CD8-positive, alpha-beta memory T cell (primary cell): ENCODE measurements at regions not wholly inside any gene's neighbourhood (a gene's known extent, or its start where the extent isn't known, plus 50 kb on each side); places are given as distances from the start of the nearest gene placed in this dataset.
"Not testable (repeated sequence)": the region's sequence is repeated elsewhere in the genome, so short reads cannot be mapped to it uniquely, and the experiment has no call there.

Experiments
- CTCF ChIA-PET: fragments of 350-600 bp; sonication (Branson Sonifier 250); formaldehyde crosslinking; loops from one replicate; lab custom pipeline; 2021; ENCODE audit warnings: antibody characterized with exemption; lab: Charles Lee
- POLR2A ChIA-PET: fragments of 350-600 bp; sonication (Branson Sonifier 250); formaldehyde crosslinking; loops from one replicate; lab custom pipeline; 2021; ENCODE audit warnings: antibody characterized with exemption; lab: Charles Lee
- DNase-seq, 5 donors: peaks; one replicate each; pipeline versions ENCODE4 v3.0.0 to v3.0.0-alpha.2; 2020 to 2022; ENCODE audit warnings: mixed read lengths in 1 of 5
- H3K27ac ChIP-seq: one replicate; pipeline ENCODE4 v1.7.0; 2013; ENCODE audit warnings: low read depth, mild to moderate bottlenecking, low read length, moderate library complexity
- H3K27me3 ChIP-seq: 2 replicates; pipeline ENCODE4 v1.7.0; 2013; ENCODE audit warnings: low read length, mild to moderate bottlenecking; ENCODE audit not compliant: insufficient read depth, poor library complexity, severe bottlenecking
- H3K36me3 ChIP-seq: 2 replicates; pipeline ENCODE4 v1.7.0; 2013; ENCODE audit warnings: mild to moderate bottlenecking, low read length, moderate library complexity; ENCODE audit not compliant: insufficient read depth
- H3K4me1 ChIP-seq: 2 replicates; pipeline ENCODE4 v1.7.0; 2013; ENCODE audit warnings: mild to moderate bottlenecking, low read length, moderate library complexity; ENCODE audit not compliant: insufficient read depth
- H3K4me3 ChIP-seq: 2 replicates; pipeline ENCODE4 v1.7.0; 2013; ENCODE audit warnings: mild to moderate bottlenecking, low read length
- H3K9me3 ChIP-seq: 2 replicates; pipeline ENCODE4 v1.7.0; 2013; ENCODE audit warnings: mild to moderate bottlenecking, low read length
- H3K27ac Mint-ChIP-seq, 8 donors: one replicate each; pipeline ENCODE4 v1.8.0; 2020 to 2021; ENCODE audit warnings: mixed read lengths in 8 of 8, mild to moderate bottlenecking in 6 of 8, inconsistent platforms in 3 of 8, moderate library complexity in 3 of 8
- H3K27me3 Mint-ChIP-seq, 2 donors: one replicate each; pipeline ENCODE4 v1.8.0; 2020 to 2021; ENCODE audit warnings: mixed read lengths in 2 of 2, mild to moderate bottlenecking in 1 of 2, moderate library complexity in 1 of 2
- H3K36me3 Mint-ChIP-seq, 3 donors: one replicate each; pipeline ENCODE4 v1.8.0; 2020 to 2021; ENCODE audit warnings: mixed read lengths in 3 of 3, inconsistent platforms in 1 of 3, mild to moderate bottlenecking in 1 of 3
- H3K4me1 Mint-ChIP-seq, 3 donors: one replicate each; pipeline ENCODE4 v1.8.0; 2020 to 2021; ENCODE audit warnings: mixed read lengths in 3 of 3, inconsistent platforms in 1 of 3, mild to moderate bottlenecking in 1 of 3
- H3K4me3 Mint-ChIP-seq, 7 donors: one replicate each; pipeline ENCODE4 v1.8.0; 2020 to 2021; ENCODE audit warnings: mixed read lengths in 7 of 7, mild to moderate bottlenecking in 6 of 7, moderate library complexity in 4 of 7, inconsistent platforms in 2 of 7
- H3K9me3 Mint-ChIP-seq, 5 donors: one replicate each; pipeline ENCODE4 v1.8.0; 2020 to 2022; ENCODE audit warnings: mixed read lengths in 5 of 5, mild to moderate bottlenecking in 3 of 5, moderate library complexity in 2 of 5, inconsistent platforms in 1 of 5

DNA sequence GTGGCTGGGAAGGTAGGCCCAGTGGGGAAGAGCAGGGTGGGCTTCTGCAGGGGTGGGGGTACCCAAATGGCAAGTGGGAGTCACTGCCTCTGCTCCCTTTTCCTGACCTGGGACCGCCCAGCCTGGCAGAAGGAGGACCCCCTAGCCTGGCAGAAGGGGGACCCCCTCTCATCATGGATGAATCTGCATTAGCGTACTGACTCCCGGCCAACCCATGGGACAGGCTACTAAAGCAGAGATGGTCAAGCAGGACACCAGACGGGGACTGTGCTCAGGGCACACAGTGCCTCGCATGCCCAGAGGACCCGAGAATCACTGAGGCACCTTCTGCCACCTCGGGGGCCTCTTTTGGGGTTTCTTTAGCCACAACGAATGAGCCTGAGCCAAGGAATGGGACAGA, 577.5 kb downstream of the GLRX3 start:
- no peaks in the 10 kb centered on the region for H3K4me1 ChIP-seq
- POLR2A ChIA-PET, result no interaction called here
- H3K4me1 Mint-ChIP-seq, result no peaks in the 10 kb centered on the region
- CTCF ChIA-PET, result no interaction called here
- no peaks in the 10 kb centered on the region for H3K9me3 ChIP-seq
- H3K4me3 Mint-ChIP-seq, result no peak overlapping the region
- no peak overlapping the region for H3K4me3 ChIP-seq
- no peak overlapping the region for H3K27ac Mint-ChIP-seq
- H3K36me3 ChIP-seq, result no peaks in the 10 kb centered on the region
- no peaks in the 10 kb centered on the region for H3K27me3 ChIP-seq
- peaks cover 0 to 1% of the 10 kb centered on the region in 2 donors for H3K27me3 Mint-ChIP-seq
- H3K27ac ChIP-seq, result no peak overlapping the region
- no peak for DNase-seq
- peaks cover 0 to 7% (median 4%) of the 10 kb centered on the region in 5 donors for H3K9me3 Mint-ChIP-seq
- H3K36me3 Mint-ChIP-seq, result no peaks in the 10 kb centered on the region

DNA sequence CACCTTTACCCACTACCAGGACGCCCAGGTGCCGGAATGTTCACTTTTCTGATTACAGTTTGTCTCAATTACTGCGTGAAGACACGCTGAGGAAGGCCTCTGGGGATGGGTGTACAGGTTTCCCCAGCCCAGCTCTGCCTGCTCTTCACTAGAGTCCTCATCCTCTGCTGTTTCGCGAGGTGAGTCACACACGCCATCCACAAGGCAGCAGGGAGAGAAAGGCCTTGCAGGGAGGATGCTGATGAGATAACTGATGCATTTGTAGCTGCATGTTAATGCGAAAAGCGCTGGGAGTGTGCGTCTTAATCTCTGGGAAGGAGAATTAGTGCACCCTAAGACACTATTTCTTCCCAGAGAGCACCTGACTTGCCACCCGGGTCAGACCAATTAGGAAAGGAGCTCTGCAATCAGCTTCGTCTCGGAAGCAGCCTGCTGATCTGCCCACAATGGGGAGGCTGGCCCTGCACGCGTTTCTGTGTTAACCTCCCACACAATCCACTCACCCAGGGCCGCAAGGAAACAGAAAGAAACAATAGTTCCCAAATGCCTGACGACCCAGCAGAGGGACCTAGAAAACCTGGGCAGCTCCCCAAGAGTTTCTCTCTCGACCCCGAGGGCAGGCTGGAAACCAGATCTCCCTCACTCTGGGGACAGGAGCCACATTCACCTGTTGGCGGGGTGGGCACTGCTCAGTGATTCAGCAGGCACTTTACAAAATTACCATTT, 578.7 kb downstream of the GLRX3 start:
- H3K27ac Mint-ChIP-seq, result no peak overlapping the region
- Histone ChIP-seq H3K27me3 (no peaks in the 10 kb centered on the region), H3K4me3 (no peak overlapping the region), H3K27ac (no peak overlapping the region), H3K9me3 (no peaks in the 10 kb centered on the region), H3K4me1 (no peaks in the 10 kb centered on the region), H3K36me3 (no peaks in the 10 kb centered on the region)
- ChIA-PET POLR2A (no interaction called here), CTCF (no interaction called here)
- no peak for DNase-seq
- H3K36me3 Mint-ChIP-seq, result no peaks in the 10 kb centered on the region
- peaks cover 0 to 7% (median 4%) of the 10 kb centered on the region in 5 donors for H3K9me3 Mint-ChIP-seq
- no peak overlapping the region for H3K4me3 Mint-ChIP-seq
- no peaks in the 10 kb centered on the region for H3K27me3 Mint-ChIP-seq
- H3K4me1 Mint-ChIP-seq, result no peaks in the 10 kb centered on the region

DNA sequence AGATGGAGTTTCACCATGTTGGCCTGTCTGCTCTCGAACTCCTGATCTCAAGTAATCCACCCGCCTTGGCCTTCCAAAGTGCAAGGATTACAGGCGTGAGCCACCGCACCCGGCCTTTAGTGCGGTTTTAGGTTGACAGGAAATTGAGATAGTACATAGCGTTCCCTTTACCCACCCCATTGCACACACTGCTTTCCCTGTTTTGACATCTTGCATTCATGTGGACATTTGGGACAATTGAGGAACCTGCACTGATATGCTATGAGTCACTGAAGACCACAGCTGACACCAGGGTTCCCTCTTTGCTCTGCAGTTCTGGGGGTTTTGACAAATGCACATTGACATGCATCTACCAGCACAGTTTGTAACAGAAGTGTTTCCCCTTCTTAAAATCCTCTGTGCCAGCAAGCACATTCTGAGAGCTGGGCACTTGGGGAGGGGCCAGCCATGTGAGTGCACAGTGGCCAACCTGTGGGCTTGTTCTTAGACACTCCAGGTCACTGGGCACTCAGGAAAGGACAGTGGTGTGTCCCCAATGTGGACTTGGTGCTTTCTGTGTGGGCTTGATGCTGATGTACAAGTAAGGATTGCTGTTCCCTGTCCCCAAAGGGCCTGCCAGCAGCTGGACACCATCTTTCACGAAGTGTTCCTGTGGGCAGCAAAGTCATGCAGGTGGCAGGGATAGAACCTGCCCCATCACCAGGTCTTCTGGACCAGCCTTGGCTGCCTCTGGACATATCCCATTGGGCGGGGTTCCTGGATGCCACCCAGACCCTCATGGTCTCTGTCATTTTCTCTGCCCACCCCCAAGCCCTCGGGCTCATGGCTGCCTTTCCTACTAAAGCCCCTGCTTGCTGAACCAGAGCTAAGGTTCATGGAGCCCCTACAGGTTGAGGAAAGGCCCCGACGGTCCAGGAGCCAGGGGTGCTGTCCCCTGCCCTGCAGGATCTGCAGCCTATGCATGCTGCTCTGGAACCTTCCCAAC, 579.8 kb downstream of the GLRX3 start:
- Mint-ChIP-seq H3K27me3 (no peaks in the 10 kb centered on the region), H3K27ac (no peak overlapping the region), H3K36me3 (no peaks in the 10 kb centered on the region), H3K4me1 (no peaks in the 10 kb centered on the region), H3K9me3 (peaks cover 0 to 7% (median 4%) of the 10 kb centered on the region in 5 donors), H3K4me3 (no peak overlapping the region)
- H3K9me3 ChIP-seq, result no peaks in the 10 kb centered on the region
- no peaks in the 10 kb centered on the region for H3K27me3 ChIP-seq
- DNase-seq, result no peak
- CTCF ChIA-PET, result no interaction called here
- H3K36me3 ChIP-seq, result no peaks in the 10 kb centered on the region
- POLR2A ChIA-PET, result no interaction called here
- H3K4me1 ChIP-seq, result no peaks in the 10 kb centered on the region
- H3K4me3 ChIP-seq, result no peak overlapping the region
- no peak overlapping the region for H3K27ac ChIP-seq

DNA sequence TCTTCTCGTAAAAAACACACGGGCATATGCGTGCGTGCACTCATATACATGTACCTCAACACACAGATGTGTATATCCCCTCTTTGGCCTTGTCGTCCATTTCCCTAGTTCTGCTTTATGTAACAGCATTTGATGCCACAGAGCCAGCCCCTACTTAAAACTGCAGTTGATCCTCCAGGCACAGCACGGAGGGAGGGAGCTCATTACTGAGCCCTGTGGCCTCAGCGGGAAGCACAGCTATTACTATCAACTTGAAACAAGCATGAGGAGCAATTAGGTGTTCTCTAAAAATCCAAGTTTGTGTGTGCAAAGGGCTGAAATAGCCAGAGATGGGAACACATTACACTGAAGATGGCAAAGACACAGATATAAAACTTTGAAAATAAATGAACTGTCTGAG, 580.9 kb downstream of the GLRX3 start:
- no peak overlapping the region for H3K4me3 Mint-ChIP-seq
- H3K4me1 Mint-ChIP-seq, result no peaks in the 10 kb centered on the region

DNA sequence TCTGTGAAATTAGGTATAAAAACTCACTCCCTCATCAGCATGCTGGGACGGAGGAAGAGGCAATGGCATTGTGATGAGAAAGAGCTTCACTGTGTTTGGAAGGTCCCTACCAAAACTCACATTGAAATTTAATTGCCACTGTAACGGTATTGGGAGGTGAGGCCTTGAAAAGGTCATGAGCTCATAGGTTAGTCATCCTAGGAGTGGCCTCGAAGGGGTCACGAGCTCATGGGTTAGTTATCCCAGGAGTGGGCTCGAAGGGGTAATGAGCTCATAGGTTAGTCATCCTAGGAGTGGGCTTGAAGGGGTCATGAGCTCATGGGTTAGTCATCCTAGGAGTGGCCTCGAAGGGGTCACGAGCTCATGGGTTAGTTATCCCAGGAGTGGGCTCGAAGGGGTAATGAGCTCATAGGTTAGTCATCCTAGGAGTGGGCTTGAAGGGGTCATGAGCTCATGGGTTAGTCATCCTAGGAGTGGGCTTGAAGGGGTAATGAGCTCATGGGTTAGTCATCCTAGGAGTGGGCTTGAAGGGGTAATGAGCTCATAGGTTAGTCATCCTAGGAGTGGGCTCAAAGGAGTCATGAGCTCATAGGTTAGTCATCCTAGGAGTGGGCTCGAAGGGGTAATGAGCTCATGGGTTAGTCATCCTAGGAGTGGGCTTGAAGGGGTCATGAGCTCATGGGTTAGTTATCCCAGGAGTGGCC, 582.7 kb downstream of the GLRX3 start:
- H3K4me3 ChIP-seq, H3K9me3 Mint-ChIP-seq, H3K36me3 ChIP-seq, H3K27me3 Mint-ChIP-seq, H3K27ac ChIP-seq, H3K4me3 Mint-ChIP-seq, H3K36me3 Mint-ChIP-seq, DNase-seq, H3K9me3 ChIP-seq, CTCF ChIA-PET, H3K27ac Mint-ChIP-seq, H3K27me3 ChIP-seq, POLR2A ChIA-PET, H3K4me1 ChIP-seq, H3K4me1 Mint-ChIP-seq: not testable (repeated sequence)

More for the DNA sequence above, 580.9 kb downstream of the GLRX3 start:
- POLR2A ChIA-PET, result no interaction called here
- H3K36me3 Mint-ChIP-seq, result no peaks in the 10 kb centered on the region
- H3K4me1 ChIP-seq, result no peaks in the 10 kb centered on the region
- no peaks in the 10 kb centered on the region for H3K27me3 ChIP-seq
- no peak overlapping the region for H3K4me3 ChIP-seq
- H3K36me3 ChIP-seq, result no peaks in the 10 kb centered on the region
- no peaks in the 10 kb centered on the region for H3K27me3 Mint-ChIP-seq
- H3K9me3 ChIP-seq, result no peaks in the 10 kb centered on the region
- no peak overlapping the region for H3K27ac Mint-ChIP-seq
- CTCF ChIA-PET, result no interaction called here
- H3K27ac ChIP-seq, result no peak overlapping the region
- no peak for DNase-seq
- H3K9me3 Mint-ChIP-seq, result peaks cover 0 to 8% (median 4%) of the 10 kb centered on the region in 5 donors

DNA sequence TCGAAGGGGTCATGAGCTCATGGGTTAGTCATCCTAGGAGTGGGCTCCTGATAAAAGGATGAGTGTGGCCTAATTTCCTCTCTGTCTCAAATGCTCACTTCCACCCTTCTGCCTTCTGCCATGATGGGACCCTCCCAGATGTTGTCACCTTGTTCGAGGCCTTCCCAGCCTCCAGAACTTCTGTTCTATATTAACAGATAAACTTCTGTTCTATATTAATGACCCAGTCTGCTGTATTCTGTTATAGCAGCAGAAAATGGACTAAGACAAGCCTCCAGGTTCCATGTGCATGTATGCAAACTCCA, 583.2 kb downstream of the GLRX3 start:
- no peaks in the 10 kb centered on the region for H3K4me1 ChIP-seq
- POLR2A ChIA-PET, result no interaction called here
- CTCF ChIA-PET, result no interaction called here
- H3K9me3 ChIP-seq, result no peaks in the 10 kb centered on the region
- no peaks in the 10 kb centered on the region for H3K27me3 ChIP-seq
- H3K4me3 ChIP-seq, result no peak overlapping the region
- peaks cover 0 to 8% (median 0%) of the 10 kb centered on the region in 5 donors for H3K9me3 Mint-ChIP-seq
- no peaks in the 10 kb centered on the region for H3K27me3 Mint-ChIP-seq
- H3K36me3 ChIP-seq, result no peaks in the 10 kb centered on the region
- no peak overlapping the region for H3K27ac Mint-ChIP-seq
- H3K36me3 Mint-ChIP-seq, result no peaks in the 10 kb centered on the region
- no peak overlapping the region for H3K4me3 Mint-ChIP-seq
- H3K27ac ChIP-seq, result no peak overlapping the region
- DNase-seq, result no peak
- H3K4me1 Mint-ChIP-seq, result no peaks in the 10 kb centered on the region

DNA sequence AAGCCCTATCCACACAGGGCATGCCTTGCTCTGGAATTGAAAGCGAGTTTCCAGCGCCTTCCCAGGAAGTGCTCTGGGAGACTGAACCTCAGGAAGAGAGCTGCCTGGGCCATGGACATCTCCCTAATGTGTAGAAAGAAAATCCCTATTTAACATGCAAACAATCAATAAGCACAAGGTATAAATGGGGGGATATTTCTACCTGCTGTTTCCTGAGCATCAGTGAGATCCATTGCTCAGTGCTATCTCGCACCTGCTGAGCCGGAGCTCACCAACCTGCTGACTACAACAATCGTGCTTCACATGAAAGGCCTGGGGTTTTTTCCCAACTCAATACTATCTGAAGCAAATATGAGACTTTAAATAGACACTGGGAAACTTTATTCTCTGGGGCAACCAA, 584.0 kb downstream of the GLRX3 start:
- no peaks in the 10 kb centered on the region for H3K36me3 ChIP-seq
- H3K27me3 Mint-ChIP-seq, result peaks cover 0 to 2% of the 10 kb centered on the region in 2 donors
- no peaks in the 10 kb centered on the region for H3K27me3 ChIP-seq
- DNase-seq, result no peak
- no peaks in the 10 kb centered on the region for H3K9me3 ChIP-seq
- H3K36me3 Mint-ChIP-seq, result no peaks in the 10 kb centered on the region
- ChIA-PET POLR2A (no interaction called here), CTCF (no interaction called here)
- H3K4me3 ChIP-seq, result no peak overlapping the region
- H3K4me1 Mint-ChIP-seq, result no peaks in the 10 kb centered on the region
- H3K4me1 ChIP-seq, result no peaks in the 10 kb centered on the region
- H3K9me3 Mint-ChIP-seq, result peaks cover 0 to 8% (median 0%) of the 10 kb centered on the region in 5 donors
- H3K27ac ChIP-seq, result no peak overlapping the region
- H3K27ac Mint-ChIP-seq, result no peak overlapping the region
- no peak overlapping the region for H3K4me3 Mint-ChIP-seq

DNA sequence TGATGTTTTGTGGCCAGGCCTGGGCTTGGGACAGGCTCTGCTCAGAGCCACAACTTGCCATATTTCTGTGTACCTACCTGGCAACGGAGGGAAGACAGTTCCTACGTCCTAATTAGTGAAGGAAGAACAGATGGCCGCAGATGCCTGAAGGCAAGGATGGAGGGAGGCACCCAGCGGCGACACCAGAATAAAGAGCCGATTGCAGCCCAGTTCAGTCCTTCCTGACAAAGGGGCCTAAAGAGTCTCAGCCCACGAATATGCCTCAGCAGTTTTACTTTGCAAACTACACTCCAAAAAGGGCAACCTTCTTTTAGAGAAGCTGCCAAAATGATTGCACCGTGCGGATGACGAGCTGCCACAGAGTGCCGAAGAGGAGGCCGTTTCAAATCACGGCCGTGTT, 585.8 kb downstream of the GLRX3 start:
- H3K27me3 Mint-ChIP-seq, result peaks cover 0 to 2% of the 10 kb centered on the region in 2 donors
- no peak overlapping the region for H3K27ac ChIP-seq
- no peaks in the 10 kb centered on the region for H3K27me3 ChIP-seq
- ChIA-PET CTCF (no interaction called here), POLR2A (no interaction called here)
- H3K4me3 ChIP-seq, result no peak overlapping the region
- H3K36me3 Mint-ChIP-seq, result no peaks in the 10 kb centered on the region
- H3K4me1 ChIP-seq, result no peaks in the 10 kb centered on the region
- no peak overlapping the region for H3K4me3 Mint-ChIP-seq
- DNase-seq, result no peak
- no peak overlapping the region for H3K27ac Mint-ChIP-seq
- peaks cover 0 to 5% (median 0%) of the 10 kb centered on the region in 5 donors for H3K9me3 Mint-ChIP-seq
- H3K9me3 ChIP-seq, result no peaks in the 10 kb centered on the region
- no peaks in the 10 kb centered on the region for H3K4me1 Mint-ChIP-seq
- no peaks in the 10 kb centered on the region for H3K36me3 ChIP-seq
